ENCODE measurements at regions not wholly inside any gene's neighbourhood (a gene's known extent, or its start where the extent isn't known, plus 50 kb on each side); places are given as distances from the start of the nearest gene placed in this dataset.

- intact Hi-C loops (cut with DNase I; ENCODE audit: low total_unique reads), result no loop called here
- Histone ChIP-seq H3K27me3 (no peaks in the 10 kb centered on the region), H3K36me3 (no peaks in the 10 kb centered on the region), H3K4me1 (no peaks in the 10 kb centered on the region), H3K4me3 (no peak overlapping the region), H3K27ac (no peak overlapping the region), H3K9me3 (no peaks in the 10 kb centered on the region)
- no peak for DNase-seq
- TF ChIP-seq CTCF (IDR thresholded peaks at IDR 0.05) (no peak), POLR2A (IDR thresholded peaks at IDR 0.05) (no peak)
Observed at GRCh38 chr5:97670447-97670846, 487.4 kb upstream of the RIOK2 start.

GRCh38 chr5:97676608-97677007, 493.6 kb upstream of the RIOK2 start:
- no peak overlapping the region for H3K4me3 ChIP-seq
- no peaks in the 10 kb centered on the region for H3K27me3 ChIP-seq
- no peak for DNase-seq
- no peaks in the 10 kb centered on the region for H3K36me3 ChIP-seq
- H3K4me1 ChIP-seq, result no peaks in the 10 kb centered on the region
- no peaks in the 10 kb centered on the region for H3K9me3 ChIP-seq
- TF ChIP-seq CTCF (IDR thresholded peaks at IDR 0.05) (no peak), POLR2A (IDR thresholded peaks at IDR 0.05) (no peak)
- no peak overlapping the region for H3K27ac ChIP-seq
- intact Hi-C loops (cut with DNase I; ENCODE audit: low total_unique reads), result no loop called here

- intact Hi-C loops (cut with DNase I; ENCODE audit: low total_unique reads), result no loop called here
- no peak overlapping the region for H3K27ac ChIP-seq
- no peak for DNase-seq
- TF ChIP-seq POLR2A (IDR thresholded peaks at IDR 0.05) (no peak), CTCF (IDR thresholded peaks at IDR 0.05) (no peak)
- H3K4me3 ChIP-seq, result no peak overlapping the region
- H3K27me3 ChIP-seq, result no peaks in the 10 kb centered on the region
- no peaks in the 10 kb centered on the region for H3K4me1 ChIP-seq
- no peaks in the 10 kb centered on the region for H3K9me3 ChIP-seq
- no peaks in the 10 kb centered on the region for H3K36me3 ChIP-seq
Observed at GRCh38 chr5:97694091-97694490, 511.0 kb upstream of the RIOK2 start.

GRCh38 chr5:97714424-97714823, 531.4 kb upstream of the RIOK2 start:
- Histone ChIP-seq H3K27ac (no peak overlapping the region), H3K4me3 (no peak overlapping the region), H3K4me1 (no peaks in the 10 kb centered on the region), H3K27me3 (no peaks in the 10 kb centered on the region), H3K36me3 (no peaks in the 10 kb centered on the region), H3K9me3 (no peaks in the 10 kb centered on the region)
- intact Hi-C loops (cut with DNase I; ENCODE audit: low total_unique reads), result no loop called here
- TF ChIP-seq CTCF (IDR thresholded peaks at IDR 0.05), result no peak
- TF ChIP-seq POLR2A (IDR thresholded peaks at IDR 0.05), result no peak
- no peak for DNase-seq

GRCh38 chr5:97726106-97726505, 543.1 kb upstream of the RIOK2 start:
- DNase-seq, result no peak
- no peak for TF ChIP-seq CTCF (IDR thresholded peaks at IDR 0.05)
- no peak for TF ChIP-seq POLR2A (IDR thresholded peaks at IDR 0.05)

More at GRCh38 chr5:97726106-97726505, 543.1 kb upstream of the RIOK2 start:
- Histone ChIP-seq H3K27me3 (no peaks in the 10 kb centered on the region), H3K4me3 (no peak overlapping the region), H3K36me3 (no peaks in the 10 kb centered on the region), H3K9me3 (no peaks in the 10 kb centered on the region), H3K4me1 (no peaks in the 10 kb centered on the region), H3K27ac (no peak overlapping the region)
- intact Hi-C loops (cut with DNase I; ENCODE audit: low total_unique reads), result no loop called here

All from uterus (tissue), 3 donors.